HG03039 (cell line): ENCODE measurements at regions not wholly inside any gene's neighbourhood (a gene's known extent, or its start where the extent isn't known, plus 50 kb on each side); places are given as distances from the start of the nearest gene placed in this dataset.

Experiments
- ATAC-seq: cut with Tn5 transposase; IDR thresholded peaks from one replicate; pipeline ENCODE4 v1.9.1; 2021; ENCODE audit warnings: mild to moderate bottlenecking, moderate library complexity; ENCODE audit not compliant: unreplicated experiment

DNA sequence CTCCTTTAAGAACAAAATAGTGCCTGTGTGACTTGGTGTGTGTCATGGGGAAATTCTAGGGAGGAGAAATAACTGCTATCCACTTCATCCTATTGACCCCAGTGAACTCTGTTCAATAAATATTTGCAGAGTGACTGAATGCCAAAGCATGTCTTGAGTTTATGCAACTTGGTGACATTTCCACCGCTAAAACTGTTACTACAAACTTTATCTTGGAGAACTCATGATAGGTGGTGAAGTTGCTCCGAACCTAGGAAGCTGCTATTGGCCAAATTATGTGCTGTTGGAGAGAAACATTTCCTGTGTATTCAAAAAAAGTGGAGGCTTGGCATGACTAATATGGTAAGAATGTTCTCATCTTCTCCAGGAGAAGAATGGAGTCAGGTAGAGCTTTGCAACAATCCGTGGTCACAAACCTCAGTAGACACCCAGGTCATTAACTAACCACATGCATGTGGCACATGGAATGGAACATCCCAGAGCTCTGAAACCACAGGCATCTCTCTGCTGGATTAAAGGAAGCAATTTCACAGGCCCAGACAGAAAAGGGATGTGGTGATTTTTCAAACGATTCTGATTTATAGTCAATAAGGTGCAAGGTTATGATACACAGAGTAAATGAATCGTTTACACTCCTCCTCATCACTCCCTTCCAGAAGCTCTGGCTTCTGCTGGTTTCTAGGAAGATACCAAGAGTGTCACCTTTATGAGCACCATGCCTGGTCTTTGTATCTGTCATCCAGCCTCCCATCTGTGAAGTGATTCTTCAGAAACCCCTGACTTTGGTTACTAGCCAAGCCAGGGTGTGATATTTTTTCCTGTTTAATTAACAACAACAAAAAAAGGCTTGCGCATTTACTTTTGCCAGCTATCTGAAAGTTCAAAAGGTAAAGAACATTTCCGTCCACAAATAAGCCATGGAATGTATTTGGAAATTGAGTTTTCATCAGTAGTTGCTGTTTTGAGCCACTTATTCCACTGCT lies 361.1 kb downstream of the TGFB2 start:
- no peak for ATAC-seq

- no peak for ATAC-seq
These were observed 365.9 kb downstream of the TGFB2 start for GRCh38 chr1:218711001-218711400.

DNA sequence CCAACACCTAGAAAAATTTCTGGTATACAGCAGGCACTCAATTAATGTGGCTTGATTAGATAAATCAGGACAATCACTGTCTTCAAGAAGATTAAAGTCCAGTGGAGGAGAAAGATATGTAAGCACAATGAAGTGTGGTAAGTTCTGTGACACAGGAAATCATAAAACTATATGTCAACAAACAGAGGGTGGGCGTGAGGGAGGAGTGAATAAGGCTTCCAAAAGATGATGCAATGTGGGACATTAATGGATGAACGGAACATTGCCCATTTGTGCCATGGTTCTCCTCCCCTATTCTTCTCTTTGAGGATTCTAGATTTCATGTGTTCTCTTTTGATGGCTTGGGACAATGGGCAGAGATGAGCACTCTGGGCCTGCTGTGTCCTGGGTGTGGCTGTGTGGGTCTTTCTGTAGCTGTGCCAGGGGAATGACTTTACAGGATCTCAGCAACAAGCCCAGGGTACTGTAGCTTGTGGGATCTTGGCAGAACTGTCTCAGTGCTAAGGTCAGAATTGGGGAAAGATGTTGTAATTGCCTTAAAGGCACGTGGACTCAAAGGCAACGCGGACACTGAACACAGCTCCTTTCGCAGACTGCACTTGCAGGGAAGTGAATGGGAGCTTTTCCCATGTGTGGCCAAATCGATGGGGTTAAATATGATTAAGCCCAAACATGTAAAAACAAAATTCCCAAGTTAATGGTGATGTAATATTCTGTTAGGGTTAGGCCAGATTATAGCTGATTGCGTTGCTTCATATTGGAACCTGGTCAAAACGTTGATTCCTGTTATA lies 366.9 kb downstream of the TGFB2 start:
- ATAC-seq: no peak

DNA sequence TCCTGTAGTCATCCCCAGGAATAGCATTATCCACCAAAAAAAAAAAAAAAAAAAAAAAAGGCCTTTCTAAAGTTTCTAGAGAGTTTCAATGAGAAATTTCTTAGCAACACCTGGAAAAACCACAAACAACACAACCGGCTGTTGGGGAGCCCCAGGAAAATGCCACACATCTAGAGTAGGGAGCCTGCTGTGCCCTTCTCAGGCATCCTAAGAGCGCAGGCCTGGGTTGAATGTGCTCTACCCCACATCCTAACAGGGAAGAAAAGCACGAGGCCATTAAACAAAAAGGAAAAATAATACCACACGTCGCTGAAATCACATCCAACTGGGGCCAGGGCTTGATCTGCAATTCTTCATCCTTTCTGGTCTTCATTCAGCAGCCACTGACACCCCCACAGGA lies 367.5 kb downstream of the TGFB2 start:
- ATAC-seq: no peak

DNA sequence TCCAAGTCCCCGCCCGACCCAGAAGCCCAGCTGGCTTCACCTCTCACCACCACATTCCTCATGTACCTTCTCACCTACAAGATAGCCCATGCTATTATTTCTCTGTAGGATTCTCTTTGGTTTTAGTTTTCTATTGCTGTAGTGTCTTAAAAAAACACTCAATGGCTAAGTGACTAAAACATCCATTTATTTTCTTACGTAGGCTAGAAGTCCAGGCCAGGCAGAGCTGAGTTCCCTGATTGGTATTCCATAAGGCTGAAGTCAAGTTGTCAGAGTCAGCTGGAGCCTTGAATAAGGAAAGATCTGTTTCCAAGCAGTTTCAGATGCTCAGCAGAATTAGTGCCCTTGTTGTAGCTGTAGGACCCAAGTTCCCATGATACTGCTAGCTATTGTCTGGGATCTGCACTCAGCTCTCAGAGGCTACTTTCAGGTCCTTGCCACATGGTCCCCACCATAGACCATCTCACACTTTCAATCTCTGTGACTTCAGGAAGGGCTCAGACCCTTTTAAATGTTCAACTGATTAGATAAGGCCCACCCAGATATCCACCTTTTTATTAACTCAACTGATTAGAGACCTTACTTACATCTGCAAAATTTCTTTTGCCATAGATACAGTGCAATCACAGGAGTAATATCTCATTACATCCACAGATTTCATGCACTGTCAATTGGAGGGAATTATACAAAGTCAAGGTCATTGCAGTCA lies 371.0 kb downstream of the TGFB2 start:
- ATAC-seq: no peak

DNA sequence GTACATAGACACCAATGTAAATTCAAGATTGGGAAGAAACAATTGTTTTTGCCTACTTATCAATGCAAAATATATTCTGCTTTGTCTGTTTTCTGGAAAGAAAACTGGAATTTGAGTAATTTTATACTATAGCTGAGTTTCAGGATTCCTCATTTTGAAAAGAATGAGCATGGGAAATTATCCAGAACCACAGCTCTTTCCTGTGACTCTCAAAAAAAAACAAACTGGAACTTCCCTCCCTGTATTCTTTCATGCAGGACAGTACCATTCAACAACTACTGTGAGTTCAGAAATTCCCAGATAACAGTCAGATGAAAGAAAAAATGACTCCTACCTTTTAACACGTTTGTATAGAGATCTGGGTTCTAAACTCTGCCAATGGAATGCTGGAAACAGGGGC lies 372.4 kb downstream of the TGFB2 start:
- ATAC-seq: no peak

DNA sequence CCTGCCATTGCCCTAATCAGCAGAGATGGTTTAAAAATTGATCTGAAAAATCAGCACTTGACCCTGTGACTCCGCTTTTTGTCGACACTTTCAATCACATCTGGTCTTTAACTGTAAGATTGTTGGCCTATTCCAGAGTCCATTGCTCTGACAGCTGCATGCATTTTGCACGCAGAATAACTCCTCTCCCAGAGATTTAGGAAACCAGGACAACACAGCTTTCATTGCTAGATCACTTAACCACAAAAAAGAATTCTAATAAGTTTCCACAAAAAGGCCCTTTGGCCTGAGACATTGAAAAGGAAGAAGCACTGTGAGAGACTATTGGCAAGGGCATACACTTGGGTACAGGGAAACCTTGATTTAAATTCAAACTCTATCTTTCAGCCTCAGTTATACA lies 373.1 kb downstream of the TGFB2 start:
- no peak for ATAC-seq

DNA sequence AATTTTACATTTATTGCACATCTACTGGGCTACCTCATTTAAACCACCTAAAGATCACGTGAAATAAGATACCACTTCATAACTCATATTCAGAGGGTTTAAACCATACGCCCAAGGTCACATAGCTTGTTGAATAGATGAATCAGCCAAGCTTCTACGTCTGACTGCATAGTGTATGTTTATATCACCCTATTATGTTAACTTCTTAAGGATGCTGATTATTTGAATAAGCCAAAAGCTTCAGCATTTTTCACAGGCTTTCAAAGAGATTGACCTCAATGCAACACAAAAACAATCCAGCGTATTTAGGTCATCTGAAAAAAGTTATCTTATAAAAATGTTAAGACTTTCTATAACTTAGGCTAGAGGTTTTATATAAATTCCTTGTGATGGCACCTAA lies 373.8 kb downstream of the TGFB2 start:
- no peak for ATAC-seq

GRCh38 chr1:218728898-218729565 lies 383.9 kb downstream of the TGFB2 start:
- ATAC-seq: no peak

DNA sequence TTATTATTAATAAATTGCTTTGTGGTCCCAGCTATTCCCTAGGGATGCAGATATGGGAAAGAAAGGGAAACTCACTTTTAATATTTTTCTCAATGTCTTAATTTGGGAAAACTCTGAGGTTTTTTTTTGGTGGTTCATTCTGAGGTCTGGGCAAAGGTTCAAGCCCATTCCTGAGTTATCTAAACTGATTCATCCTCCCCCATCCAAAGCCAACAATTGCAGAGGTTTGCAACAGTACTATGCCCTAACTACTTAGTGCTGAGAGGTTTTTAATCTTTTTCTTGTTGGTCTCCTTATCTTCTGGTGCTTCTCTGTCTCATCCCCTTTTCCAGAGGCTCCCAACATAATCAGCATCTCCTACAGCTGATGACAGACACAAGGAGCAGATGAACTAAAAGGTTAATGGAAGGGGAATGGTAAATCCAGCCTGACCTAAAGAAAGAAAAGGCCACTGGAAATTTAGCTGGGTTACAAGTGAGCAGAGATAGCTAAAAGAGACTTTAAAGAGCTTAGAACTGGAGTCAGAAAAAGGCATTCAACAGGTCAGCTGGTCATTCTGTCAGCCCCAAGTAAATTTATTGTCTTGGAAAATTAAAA lies 390.4 kb downstream of the TGFB2 start:
- ATAC-seq: no peak

DNA sequence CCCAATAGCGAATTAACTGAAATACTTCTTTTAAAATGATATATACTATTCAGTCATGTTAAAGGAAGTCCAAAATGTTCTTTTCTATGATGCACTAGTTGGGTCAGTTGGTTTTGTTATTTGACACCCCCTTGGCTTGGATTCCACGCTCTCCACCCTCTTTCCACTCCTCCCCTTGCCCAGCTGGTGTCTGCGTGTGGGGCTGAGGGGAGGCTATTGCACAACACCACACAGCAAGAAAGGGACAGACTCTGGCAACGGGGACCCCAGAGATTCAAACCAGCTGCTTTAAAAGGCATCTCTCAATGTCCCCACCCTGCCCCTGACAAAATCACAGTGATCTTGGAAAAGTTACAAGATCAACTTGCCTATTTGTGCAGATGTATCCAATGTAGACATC lies 394.3 kb downstream of the TGFB2 start:
- no peak for ATAC-seq

DNA sequence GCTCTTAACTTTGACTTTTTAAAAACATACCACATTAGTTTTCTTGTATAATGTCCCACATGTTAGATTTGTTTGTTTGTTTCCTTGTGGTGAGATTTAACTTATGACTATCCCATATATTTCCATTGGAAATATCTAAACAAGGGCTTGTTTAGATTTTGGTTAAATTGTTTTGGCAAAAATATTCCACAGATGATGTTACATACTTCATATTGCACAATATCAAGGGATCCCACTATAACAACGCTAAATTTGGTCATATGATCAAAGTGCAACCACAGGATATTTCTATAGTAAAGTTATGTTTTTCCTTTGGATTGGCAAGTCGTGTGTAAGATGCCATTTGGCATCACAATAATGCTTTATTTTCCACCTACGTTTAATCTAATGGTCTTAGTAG lies 396.7 kb downstream of the TGFB2 start:
- ATAC-seq: no peak

DNA sequence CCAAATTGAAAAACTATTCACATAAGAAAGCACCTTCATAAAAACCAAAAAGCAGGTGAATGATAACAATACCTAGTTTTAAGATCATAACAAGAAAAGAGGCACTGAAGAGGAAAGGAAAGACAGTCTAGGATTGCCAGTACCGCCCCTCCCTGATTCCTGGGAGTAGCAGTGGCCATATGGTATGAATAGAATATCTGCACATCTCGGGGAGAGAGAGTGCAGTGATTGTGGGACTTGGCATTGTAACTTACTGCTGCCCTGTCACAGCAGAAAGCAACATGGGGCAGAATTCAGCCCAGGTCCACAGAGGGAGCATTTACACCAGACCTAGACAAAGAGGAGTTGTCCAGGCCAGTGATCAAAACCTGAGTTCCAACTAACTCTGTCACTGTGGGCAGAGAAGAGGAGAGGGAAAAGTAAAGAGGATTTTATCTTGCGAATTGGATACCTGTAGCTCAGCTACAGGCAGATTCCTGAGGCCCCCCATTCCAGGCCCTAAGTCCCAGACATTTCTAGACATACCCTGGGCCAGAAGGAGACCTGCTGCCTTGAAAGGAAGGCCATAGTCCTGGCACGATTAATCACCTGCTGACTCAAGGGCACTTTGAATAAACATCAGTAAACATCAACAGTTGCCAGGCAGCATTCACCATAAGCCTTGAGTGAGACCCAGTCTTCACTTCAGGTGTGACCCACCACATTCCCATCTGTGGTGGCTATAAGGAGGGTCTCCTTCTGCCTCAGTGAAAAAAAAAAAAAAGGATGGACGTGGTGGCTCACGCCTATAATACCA lies 397.5 kb downstream of the TGFB2 start:
- ATAC-seq: no peak

DNA sequence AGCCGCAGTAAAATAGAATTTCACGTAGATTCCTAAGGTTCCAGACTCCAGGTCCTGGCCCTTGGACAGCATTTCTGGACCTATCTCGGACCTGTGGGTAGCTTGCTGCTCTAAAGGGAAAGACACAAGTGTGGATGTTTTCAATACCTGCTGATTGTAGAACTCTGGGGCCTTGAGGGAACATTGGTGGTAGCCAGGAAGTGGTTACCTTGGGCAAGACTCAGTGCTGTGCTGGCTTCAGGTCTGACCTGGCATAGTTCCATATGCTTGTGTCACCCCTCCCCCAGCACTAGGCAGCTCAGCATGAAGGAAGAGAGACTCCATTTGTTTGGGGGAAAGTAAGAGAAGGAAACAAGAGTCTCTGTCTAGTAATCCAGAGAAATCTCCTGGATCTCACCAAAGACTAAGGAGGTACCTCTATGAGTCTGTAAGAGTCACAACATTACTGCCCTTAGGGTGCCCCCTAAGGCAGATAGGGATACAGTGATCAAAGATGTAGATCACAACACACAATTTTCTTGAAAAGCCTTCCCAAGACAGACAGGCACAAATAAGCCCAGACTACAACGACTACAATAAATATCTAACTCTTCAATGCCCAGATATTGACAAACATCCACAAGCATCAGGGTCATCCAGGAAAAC lies 398.8 kb downstream of the TGFB2 start:
- no peak for ATAC-seq

DNA sequence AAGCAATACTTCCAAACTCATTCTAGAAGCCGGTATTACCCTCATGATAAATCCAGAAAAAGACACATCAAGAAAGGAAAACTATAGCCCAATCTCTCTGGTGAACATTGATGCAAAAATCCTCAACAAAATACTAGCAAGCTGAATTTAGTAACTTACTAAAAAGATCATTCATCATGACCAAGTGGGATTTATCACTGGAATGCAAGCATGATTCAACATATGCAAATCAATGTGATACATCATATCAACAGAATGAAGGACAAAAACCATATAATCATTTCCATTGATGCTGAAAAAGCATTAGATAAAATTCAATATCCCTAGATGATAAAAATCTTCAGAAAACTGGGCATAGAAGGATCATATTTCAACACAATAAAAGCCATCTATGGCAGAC lies 402.9 kb downstream of the TGFB2 start:
- ATAC-seq: no peak

DNA sequence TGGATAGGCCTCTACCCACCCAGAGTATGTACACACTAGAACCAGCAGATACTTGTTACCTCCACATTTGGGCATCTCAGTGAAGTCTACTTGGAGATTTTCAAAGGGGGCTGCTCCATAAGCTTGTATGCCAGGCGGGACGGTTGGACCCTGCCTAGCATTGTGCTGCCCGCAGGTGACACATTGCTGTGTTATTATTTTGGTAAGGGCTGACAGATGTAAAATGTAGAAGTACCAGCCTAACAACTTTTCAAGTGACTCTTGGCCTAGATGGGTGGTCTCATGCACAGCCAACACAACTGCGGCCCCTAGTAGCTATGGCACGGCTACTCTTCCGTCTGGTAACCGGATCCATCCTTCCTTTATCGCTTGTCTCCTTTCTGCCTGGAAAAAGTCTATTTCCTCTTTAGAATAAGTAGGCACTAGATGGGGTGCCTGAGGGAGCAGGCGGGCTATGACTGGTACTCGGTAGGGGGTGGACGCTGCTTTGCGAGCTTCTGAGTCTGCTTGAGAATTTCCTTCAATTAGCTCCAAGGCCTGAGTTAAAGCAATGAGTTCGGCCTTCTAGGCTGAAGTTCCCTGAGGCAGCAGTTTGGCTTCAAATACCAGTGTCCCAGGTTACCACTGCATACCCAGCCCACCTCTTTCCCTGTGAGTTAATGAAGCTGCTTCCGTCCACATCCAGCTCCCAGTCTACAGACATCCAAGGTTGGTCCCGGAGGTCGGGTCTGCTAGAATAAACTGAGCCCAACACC lies 405.3 kb downstream of the TGFB2 start:
- ATAC-seq: no peak

DNA sequence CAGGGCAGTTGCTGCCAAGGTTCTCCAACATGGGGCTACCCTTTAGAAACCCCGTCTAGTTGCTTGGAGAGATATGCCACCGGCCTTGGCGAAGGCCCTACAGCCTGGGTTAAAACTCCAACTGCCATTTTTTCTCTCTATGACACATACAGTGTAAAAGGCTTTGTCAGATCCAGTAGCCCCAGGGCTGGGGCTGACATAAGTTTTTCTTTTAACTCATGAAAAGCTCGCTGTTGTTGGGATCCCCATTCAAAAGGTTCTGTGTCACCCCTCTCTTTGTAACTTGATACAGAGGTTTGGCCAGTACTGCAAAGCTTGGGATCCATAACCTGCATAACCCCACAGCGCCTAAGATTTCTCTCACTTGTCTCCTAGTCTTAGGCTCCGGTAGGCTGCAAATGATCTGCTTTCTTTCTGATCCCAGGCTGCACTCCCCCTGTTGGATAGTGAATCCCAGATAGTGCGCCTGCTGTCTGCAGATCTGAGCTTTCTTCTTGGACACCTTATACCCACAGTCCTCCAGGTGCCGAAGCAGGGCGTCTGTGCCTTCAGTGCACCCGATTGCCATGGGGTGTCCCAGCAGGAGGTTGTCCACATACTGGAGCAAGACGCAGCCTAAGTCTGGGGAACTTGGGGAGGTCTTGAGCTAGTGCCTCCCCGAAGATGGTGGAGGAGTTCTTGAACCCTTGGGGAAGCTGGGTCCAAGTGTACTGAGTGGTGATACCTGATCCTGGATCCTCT lies 406.2 kb downstream of the TGFB2 start:
- no peak for ATAC-seq

DNA sequence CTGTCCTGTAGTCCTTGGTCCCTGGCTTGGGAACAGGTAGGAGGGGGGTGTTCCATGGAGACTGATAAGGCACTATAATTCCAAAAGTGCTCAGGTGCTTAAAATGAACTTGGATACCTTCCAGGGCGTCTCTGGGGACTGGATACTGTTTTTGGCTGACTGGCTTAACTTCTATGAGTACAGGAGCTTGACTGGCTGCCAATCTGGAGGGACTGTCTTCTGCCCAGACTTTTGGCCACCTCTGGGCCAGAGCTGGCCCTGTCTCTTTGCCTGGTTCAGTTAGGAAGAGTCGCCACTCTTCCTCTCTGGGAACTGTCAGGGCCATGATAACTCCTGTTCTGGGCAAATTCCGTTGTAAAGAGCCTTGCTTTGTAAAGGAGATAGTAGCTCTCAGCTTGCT lies 407.0 kb downstream of the TGFB2 start:
- ATAC-seq: no peak
